Inflammatory macrophage treated with lipopolysaccharide for 1 hour (primary cell): ENCODE measurements at regions not wholly inside any gene's neighbourhood (a gene's known extent, or its start where the extent isn't known, plus 50 kb on each side); places are given as distances from the start of the nearest gene placed in this dataset.

Experiments
- DNase-seq, 2 donors: peaks; one replicate each; pipeline ENCODE4 v3.0.0-alpha.2; 2020 to 2022

DNA sequence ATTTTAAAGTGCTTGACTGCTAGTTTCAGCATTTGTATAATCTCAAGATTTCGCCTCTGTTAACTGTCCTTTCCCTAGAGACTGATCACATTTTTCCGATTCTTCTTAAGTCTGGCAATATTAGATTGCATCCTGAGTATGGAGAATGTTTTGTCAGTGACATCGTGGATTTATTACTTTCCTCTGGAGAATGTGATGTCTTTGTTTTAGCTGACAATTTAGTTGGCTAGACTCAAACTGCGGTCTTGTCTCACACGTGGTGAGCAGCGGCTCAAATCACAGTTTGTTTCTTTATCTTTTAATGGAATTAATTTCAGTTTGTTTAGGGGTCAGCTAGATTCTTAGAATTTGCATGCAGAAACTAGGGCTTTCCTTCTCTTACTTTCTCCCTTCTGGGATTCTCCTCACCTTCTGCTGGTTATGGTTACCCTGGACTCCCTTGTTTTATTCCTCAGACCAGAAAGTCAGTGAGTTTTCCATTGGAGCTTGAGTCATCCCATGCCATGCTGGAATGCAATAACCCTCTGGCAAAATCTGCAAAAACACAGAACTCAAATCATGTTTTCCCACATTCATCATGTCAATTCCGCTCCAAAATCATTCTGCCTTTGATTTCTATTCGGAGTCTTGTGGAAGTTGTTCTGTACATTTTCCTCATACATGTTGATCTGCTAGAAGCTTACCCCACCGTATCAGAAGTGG is 327.2 kb upstream of the TRIB2 start:
- DNase-seq, result no peak

DNA sequence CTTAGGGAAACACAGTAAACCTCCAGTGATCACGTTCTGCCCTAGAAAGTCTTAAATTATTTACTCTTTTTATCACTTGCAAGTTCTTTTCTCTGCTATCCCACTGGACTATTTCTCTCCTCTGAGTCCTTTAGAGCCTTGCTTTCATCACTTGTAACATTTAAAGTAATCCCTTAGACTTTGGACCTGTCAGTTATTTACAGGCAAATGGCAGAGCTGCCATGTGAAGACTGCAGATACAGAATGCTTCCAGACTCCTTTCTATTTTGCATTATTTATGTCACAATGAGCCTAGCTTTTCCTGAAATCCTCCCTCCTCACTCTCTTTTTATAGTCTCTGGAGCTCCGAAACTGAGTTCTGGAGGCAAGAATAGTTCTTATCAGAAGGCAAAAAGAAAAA is 325.6 kb upstream of the TRIB2 start:
- DNase-seq, result no peak

DNA sequence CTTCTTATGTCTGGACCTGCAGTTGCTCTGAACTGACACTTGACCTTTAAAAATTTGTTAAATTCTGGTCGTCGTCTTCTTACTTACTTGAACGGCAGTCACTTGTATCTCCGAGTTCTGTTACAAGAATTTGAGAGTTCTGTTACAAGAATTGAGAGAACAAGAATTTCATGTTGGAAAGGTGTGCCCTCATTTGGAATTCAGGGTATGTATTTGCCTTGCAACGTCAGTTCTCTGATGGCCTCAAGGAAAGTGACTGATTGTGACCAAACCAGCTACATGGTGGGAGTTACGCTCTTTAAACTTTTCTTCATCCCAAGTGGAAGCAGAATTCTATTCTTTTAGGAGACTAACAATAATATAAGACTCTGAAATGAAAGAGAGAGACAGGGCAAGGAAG is 320.0 kb upstream of the TRIB2 start:
- DNase-seq, result no peak

DNA sequence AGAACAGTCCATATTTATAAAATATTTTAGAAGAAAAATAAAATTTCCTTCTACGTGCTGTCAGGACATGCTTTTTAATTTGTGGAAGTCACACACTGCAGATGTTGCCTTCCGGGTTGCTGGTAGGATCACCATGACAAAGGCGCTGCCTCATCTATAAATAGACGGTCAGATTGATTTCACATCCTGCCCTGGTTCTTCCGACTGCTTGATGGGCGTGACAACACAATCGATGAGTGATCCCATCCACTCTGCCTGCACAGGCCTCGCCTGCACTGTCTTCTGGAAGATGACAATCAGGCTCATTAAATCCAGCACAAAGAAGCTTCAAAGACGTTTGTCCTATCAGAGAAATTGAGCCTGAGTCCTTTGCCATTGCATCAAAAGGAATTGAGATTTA is 318.9 kb upstream of the TRIB2 start:
- peak; percentile 6 to 15 for DNase-seq

DNA sequence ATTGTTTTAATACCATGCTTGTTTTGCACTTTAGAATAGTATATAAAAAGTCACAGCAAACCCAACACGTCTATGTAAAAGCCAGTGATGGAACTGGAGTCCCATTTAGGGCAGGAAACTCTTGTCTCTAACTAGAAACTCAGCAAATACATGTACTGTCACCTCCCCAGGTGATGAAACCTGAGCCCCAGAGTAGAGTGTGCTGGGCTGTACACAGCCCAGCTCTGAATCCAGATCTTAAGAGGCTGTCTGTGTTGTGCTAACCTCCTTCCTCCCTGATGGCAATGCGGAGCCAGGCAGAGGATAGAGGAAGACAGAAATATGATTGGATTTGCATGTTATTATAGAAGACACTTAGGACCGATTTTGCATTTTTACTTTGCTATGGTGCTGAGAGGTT is 317.5 kb upstream of the TRIB2 start:
- no peak for DNase-seq

DNA sequence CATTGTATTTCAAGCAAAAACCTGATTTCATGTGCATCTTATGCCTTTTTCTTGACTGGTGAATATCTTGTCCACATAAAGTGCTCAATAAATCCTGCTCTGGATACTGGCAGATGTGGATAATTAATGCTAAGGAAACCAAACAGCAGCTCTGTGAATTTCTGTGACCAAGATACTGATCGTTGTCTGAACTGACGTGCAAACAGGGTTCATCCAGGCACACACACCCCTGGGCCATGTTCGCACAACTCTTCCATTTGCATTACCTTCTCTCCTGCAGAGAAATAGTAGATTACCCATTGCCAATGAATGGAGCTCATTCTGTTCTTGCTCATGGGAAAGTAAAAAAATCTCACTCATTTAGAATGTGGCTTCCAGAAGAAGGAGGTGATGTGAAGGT is 316.2 kb upstream of the TRIB2 start:
- DNase-seq, result no peak

DNA sequence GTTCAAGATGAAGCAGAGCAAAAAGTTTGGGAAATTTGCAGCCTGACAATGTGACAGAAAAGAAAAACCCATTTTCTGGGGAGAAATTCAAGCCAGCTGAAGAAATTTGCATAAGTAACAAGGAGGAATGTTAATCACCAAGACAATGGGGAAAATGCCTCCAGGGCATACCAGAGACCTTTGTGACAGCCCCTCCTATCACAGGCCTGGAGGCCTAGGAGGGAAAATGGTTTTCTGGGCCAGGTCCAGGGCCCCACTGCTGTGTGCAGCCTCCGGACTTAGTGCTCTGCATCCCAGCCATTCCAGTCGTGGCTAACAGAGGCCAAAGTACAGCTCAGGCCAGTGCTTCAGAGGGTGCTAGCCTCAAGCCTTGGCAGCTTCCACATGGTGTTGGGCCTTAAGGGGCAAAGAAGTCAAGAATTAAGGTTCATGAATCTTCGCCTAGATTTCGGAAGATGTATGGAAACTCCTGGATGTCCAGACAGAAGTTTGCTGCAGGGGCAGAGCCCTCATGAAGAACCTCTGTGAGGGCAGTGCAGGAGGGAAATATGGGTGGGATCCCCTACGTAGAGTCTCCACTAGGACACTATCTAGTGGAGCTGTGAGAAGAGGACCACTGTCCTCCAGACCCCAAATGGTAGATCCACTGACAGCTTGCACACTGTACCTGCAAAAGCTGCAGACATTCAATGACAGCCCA is 314.1 kb upstream of the TRIB2 start:
- no peak for DNase-seq

DNA sequence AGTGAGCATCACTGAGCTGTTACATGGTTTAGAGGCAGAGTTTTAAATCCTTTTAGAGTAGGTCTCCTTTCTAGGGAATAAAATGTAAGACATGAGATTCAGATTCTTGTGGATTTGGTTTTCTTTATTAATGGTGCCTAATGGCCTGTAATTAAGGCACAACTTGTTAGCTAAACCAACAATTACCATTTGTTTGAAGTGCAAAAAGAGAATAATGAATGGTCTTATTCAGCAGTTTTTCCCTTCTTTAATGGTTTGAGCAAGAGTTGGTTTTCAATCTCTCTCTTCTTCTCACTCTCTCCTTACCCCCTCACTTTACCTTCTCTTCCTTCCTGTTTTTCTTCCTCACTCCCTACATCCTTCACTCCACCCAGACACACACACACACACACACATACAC is 312.2 kb upstream of the TRIB2 start:
- DNase-seq, result no peak

DNA sequence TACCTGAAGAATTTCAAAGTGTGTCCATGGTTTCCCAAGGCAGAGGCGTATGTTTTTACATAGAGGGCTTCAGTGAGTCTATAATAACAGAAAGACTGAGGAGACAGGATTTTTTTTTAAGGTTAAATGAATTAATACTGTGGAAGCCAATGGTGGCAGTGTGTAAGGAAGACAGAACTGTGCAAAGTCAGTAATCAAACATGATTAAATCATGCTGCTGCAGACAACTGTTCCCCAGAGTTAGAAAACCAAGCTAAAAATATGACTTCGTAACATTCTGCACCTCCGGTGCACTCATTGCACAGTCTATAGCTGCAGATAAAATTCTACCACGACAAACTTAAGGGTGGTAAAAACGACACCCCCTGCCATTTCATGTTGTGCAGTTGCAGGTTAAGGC is 309.6 kb upstream of the TRIB2 start:
- DNase-seq, result no peak

DNA sequence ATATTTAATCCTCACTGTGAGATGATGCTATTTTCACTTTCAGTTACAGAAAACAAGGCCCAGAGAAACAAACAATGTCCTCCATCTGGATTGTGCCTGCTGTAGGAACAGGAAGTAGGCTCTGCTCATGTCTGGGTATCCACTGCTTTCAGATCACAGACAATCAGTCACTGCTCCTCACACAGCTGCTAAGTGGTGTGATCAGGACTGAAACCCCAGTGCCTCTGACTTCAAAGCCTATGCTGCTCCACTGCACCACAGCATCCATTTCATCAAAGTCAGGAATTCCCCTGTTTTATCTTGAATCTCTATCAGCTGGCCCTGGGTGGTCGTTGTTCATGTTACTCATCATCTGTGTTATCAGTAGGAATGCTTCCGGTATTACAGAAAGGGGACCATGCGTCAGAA is 303.8 kb upstream of the TRIB2 start:
- DNase-seq, result no peak

DNA sequence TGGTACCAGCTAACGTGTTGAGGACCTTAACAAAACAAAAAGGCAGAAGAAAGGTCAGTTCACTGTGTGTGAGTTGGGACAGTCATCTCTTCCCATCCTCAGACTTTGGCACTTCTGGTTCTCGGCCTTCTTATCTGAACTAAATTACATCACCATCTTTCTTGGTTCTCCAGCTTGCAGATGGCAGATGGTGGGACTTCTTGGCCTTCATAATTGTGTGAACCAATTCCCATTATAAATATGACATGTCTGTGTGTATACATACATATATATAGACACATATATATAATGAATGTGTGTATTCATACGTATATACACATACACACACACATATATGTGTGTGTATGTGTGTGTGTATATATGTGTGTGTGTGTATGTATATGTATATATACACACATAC is 301.2 kb upstream of the TRIB2 start:
- DNase-seq, result no peak

DNA sequence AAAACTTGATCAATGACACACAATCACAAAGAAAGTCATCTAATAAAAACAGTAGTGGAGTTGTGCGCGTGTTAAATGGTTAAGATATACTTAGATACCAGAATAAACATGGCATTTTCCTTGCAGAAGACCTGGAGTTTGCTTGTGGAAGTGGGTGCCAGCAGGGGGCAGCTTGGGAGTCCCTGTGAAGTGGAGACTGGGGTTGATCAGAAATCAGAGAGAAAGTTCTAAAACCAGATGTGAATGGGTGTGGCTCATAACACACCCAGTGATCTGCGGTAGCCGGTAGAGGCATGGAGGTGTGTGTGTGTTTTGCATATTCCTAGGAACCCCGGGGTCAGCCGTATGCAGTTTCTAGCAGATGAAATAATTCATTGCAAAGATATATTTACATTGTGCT is 300.1 kb upstream of the TRIB2 start:
- peak; percentile 17 to 52 for DNase-seq

DNA sequence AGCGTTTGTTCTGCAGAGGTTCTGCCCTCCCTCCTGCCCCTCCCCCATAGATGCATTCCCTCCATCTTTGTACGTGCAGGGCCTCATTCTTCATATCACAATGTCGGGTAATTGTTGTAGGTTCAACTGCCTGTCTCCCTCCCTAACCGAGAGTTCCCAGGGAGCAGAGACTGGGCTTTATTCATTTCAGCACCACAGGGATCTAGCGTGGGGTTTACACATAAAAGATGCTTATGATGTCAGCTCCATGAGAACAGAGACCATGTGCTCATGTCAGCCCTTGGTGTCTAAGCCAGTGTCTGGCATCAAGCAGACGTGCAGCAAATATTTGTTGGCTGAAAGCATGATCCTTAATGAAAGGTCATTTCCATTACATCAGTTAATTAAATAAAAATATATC is 298.9 kb upstream of the TRIB2 start:
- no peak for DNase-seq

DNA sequence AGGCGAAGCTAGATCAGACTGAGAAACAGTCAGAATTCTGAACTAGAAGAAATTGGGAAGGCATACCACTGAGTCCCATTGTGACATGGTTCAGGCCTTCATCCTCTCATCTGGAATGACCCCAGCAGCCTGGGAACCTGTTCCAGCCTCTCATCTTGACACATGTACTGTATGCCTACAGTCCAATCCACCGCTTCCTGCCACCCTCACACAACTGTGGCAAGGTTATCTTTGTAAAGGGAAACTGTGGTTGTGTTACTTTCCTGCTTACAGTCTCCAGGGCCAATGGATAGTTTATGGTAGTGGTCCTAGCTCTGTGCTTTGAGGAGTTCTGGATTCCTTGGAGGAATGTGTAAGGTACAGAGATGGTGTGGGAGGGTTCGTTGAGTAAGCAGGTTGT is 296.9 kb upstream of the TRIB2 start:
- no peak for DNase-seq

DNA sequence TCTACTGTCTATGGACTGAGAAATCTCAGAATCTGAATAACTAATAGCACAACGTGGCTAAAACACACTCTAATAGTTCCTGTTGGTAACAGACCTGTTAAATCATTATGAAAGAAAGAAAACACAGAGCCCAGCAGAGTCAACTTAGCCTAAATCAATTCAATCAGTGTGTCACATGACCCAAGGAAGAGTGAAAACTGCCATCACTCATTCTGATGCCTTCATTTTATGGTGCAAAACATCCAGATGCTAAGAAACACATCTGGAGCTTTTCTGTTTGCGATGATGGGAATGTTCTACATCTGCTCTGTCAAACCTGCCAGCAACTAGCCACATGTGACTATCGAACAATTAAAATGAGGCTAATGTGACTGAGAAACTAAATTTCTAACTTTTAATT is 295.7 kb upstream of the TRIB2 start:
- DNase-seq, result no peak

DNA sequence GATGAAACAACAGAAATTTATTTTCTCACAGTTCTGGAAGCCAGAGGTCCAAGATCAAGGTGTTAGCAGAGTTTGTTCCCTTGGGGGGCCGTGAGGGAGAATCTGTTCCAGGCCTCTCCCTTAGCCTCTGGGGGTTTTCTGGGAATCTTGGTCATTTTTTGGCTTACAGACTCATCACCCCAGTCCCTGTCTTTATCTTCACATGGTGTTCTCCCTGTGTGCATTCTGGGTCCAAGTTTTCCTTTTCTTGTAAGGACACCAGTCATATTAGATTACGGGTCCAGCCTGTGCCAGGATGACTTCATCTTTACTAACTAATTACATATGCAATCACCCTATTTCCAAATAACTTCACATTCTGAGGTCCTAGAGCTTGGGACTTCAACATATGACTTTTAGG is 292.5 kb upstream of the TRIB2 start:
- DNase-seq, result no peak

DNA sequence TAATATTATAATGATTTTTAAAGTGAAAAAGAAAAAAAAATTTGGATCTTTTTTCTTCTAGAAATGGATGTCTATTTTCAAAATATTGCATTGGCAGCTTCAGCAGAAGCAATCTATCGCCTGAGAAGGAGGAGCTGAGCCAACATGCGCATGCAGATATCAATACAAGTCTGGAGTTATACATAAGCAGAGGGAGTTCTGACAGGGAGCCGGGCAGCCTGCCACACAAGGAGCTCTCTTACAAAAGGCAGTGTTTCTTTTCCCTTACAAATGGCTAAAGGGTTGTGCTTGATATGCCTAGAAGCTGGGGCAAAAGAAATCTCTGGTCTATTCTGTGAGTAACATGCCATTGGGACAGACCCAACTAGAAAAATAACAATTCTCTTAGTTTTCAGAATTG is 291.9 kb upstream of the TRIB2 start:
- no peak for DNase-seq

DNA sequence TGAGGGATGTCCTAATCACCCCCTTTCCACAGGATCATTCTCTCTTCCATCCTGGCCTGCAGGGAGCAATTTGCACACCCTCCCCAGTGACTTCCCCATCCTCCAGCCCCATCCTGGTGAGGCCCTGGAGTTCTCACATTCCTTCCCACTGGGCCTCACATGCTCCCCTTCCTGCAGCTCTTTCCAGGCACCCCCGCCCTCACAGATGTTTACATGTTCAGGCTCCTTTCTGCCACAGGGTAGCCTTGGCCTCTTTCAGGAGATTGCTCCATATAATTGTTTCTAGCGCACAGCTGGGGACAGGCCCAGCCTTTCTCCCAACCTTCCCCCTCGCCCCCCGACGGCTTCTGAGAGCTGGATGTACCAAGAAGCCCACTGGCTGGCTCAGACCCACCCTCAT is 288.4 kb upstream of the TRIB2 start:
- no peak for DNase-seq

DNA sequence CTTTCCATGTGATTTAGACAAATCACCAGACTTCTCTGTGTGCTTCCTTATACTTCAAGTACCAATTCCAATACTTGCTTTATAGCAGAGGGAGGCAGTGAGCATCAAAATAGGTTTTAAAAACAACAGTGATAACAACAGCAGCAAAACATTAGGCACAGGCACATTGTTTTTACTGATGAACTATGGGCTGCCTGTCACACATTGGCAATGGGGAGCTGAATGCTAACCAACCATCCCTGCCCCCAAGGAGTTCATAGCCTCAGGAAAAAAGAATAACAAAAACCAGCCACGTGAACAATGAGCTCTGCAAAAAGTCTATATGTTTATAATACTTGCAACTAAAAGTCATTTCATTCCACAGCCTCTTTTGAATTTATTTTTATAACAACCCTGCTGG is 287.9 kb upstream of the TRIB2 start:
- DNase-seq, result no peak

DNA sequence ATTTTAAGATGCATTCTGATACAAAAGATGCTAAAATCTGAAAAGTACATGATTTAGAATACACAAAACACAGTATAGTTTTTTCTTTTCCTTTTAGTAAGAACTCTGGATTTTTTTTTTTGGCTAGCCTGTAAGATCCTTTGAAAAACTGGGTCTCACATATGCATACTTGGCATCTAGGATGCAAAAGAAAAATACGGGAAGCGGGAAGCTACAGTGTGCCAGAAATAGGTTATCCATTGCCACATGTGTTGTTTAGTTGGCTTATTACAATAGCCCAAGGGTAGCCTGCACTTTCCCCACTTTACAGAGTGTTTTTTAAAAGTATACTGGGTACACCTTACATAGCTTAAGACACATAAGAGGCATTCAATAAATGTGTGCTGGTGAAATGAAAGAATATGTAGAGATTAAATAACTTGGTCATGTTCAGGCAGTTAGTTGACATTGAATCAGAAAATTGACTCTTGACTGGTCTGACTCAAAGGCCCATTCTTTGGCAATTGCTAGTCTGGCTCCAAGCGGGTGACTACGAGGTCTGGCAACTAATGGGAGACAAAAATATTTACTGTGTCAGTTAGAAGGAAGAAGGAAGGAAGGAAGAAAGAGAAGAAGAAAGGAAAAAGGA is 286.8 kb upstream of the TRIB2 start:
- DNase-seq, result peak in 1 of 2 donors; percentile 16

DNA sequence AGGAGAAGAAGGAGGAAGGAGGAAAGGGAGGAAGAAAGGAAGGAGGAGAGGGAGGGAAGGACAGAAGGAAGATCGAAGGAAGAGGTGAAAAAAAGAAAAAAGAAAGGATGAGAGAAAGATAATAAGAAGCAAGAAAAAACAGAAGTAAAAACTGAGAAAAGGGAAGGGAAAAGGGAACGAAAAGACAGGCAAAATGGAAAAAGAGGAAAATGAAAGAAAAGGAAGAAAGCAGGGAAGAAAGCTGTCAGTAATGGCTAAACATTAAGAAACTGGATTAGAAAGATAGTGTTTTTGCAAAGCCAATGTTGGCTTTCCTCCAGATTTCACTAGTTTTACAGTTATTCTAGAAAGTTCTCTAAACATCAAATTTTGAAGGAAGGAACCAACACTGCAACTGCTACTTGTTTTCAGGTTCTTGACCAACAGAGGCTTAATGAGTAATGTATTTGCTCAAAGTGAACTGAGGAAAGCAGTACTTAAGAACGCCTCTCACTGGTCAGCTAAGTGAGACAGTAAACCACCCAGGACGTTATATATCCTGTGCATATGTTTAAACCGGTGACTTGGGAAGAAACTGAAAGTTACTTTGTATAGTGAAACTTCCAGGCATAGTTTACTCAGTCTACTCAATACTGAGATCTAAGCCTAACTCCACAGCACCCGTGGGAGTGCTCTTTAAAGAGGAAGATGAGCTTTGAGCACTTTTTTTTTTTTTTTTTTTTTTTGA is 286.2 kb upstream of the TRIB2 start:
- peak; percentile 78 to 92 for DNase-seq

DNA sequence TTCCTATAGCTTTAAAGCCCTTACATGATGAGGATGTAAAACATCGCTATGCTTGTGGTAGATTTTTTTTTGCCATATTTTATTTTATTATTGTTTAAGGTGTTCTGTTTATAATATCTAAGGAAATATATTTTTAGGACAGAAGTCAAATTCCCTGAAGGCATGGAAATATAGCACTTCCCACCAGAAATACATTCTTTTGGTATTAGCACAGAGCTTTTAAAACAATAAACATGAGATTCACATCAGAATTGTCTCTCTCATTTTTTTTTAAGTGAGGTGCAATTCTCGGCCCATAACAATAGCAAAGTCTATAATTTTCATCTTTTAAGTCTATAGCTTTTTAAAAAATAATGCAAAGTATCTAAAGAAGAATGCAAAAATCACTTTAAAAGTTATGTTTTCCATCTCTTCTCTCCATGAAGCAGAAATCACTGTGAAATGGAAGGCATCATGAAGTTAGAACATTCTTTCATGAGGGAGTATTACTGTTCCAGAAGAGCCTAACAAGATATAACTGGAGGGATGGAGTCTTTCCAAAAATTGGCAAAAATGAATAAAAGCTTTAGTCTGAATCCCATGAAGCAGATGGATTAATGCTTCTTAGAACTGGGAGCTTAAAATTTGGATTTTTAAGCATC is 283.6 kb upstream of the TRIB2 start:
- no peak for DNase-seq

DNA sequence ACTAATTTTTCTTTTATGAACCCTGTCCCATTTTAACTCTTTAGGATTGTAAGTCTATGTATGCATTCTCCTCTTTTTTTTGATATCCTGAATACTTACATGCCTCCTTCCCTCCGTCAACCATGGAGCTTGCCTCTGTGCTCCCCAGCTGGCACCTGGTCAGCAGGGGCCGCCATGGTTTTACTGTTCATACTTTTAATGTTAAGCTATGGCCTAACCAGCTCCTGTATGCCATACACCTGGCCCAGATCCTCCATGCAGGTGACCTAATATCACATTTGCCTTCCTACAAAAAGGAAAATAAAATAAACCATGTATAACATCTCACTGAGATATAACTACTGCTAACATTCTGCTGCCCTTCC is 283.1 kb upstream of the TRIB2 start:
- no peak for DNase-seq
